IMR-90 (cell line): ENCODE measurements at regions not wholly inside any gene's neighbourhood (a gene's known extent, or its start where the extent isn't known, plus 50 kb on each side); places are given as distances from the start of the nearest gene placed in this dataset.

Experiments used
- ATAC-seq: fragments of 200-7000 bp; cut with Tn5 transposase; 2 replicates; pipeline ENCODE4 v1.9.1; 2020; ENCODE audit warnings: low read depth, mild to moderate bottlenecking, moderate library complexity
- BruUV-seq: library from RNA; stranded (reverse); fragments of 400-500 nt; replicated peaks from 2 replicates; lab custom pipeline; 2021; lab: Mats Ljungman, UMichigan
- CTCF ChIA-PET: fragments of 300-600 bp; formaldehyde crosslinking; extraction: SDS; loops from one replicate; lab custom pipeline; 2021; ENCODE audit warnings: antibody characterized with exemption; lab: Yijun Ruan, JAX
- POLR2A ChIA-PET: fragments of 300-600 bp; sonication (Branson Sonifier 250); formaldehyde crosslinking; loops from one replicate; lab custom pipeline; 2022; ENCODE audit warnings: antibody characterized with exemption; ENCODE audit not compliant: unreplicated experiment; lab: Charles Lee
- DNase-seq: peaks from one replicate; pipeline ENCODE4 v3.0.0; 2013
- H2AFZ ChIP-seq: replicated peaks from 2 replicates; pipeline ENCODE3; 2013; ENCODE audit warnings: low read length, mild to moderate bottlenecking; ENCODE audit not compliant: poor library complexity
- H2AK5ac ChIP-seq: 2 replicates; pipeline ENCODE4 v1.6.1; 2013; ENCODE audit warnings: low read depth, low read length, inconsistent platforms
- H2AK9ac ChIP-seq: replicated peaks from 2 replicates; pipeline ENCODE3; 2013; ENCODE audit warnings: mild to moderate bottlenecking, low read depth, low read length, moderate library complexity; ENCODE audit not compliant: poor library complexity
- H2BK120ac ChIP-seq: 2 replicates; pipeline ENCODE4 v1.6.1; 2013; ENCODE audit warnings: low read depth, low read length, inconsistent platforms
- H2BK15ac ChIP-seq: 3 replicates; pipeline ENCODE4 v1.6.1; 2013; ENCODE audit warnings: low read depth, low read length, inconsistent platforms
- H2BK20ac ChIP-seq: 2 replicates; pipeline ENCODE4 v1.6.1; 2013; ENCODE audit warnings: low read depth, mild to moderate bottlenecking, inconsistent platforms, low read length, moderate library complexity
- H2BK5ac ChIP-seq: 2 replicates; pipeline ENCODE4 v1.6.1; 2013; ENCODE audit warnings: mild to moderate bottlenecking, low read depth, low read length, inconsistent platforms; ENCODE audit not compliant: poor library complexity, severe bottlenecking
- H3K14ac ChIP-seq: replicated peaks from 2 replicates; pipeline ENCODE4 v1.6.1; 2013; ENCODE audit warnings: low read depth, low read length, inconsistent platforms
- H3K18ac ChIP-seq: 2 replicates; pipeline ENCODE4 v1.6.1; 2013; ENCODE audit warnings: low read depth, low read length, control low read depth
- H3K23ac ChIP-seq: 2 replicates; pipeline ENCODE4 v1.6.1; 2013; ENCODE audit warnings: low read depth, low read length, inconsistent platforms
- H3K27ac ChIP-seq: 2 replicates; pipeline ENCODE4 v1.5.1; 2013; ENCODE audit warnings: mild to moderate bottlenecking, control low read depth, low read length; ENCODE audit not compliant: insufficient read depth
- H3K27me3 ChIP-seq: 2 replicates; pipeline ENCODE4 v1.6.1; 2013; ENCODE audit warnings: low read length; ENCODE audit not compliant: control insufficient read depth, insufficient read depth
- H3K36me3 ChIP-seq: 2 replicates; pipeline ENCODE4 v1.6.1; 2013; ENCODE audit warnings: low read length, mixed read lengths; ENCODE audit not compliant: control insufficient read depth, insufficient read depth
- H3K4ac ChIP-seq: 2 replicates; pipeline ENCODE4 v1.6.1; 2013; ENCODE audit warnings: low read depth, low read length, inconsistent platforms
- H3K4me1 ChIP-seq: 2 replicates; pipeline ENCODE4 v1.6.1; 2013; ENCODE audit warnings: low read length, mixed read lengths; ENCODE audit not compliant: control insufficient read depth, insufficient read depth
- H3K4me2 ChIP-seq: 2 replicates; pipeline ENCODE4 v1.6.1; 2013; ENCODE audit warnings: low read depth, mild to moderate bottlenecking, control low read depth, low read length, moderate library complexity
- H3K4me3 ChIP-seq: 2 replicates; pipeline ENCODE4 v1.5.1; 2013; ENCODE audit warnings: low read depth, mild to moderate bottlenecking, control low read depth, low read length, moderate library complexity; ENCODE audit not compliant: insufficient read depth
- H3K56ac ChIP-seq: 2 replicates; pipeline ENCODE4 v1.6.1; 2013; ENCODE audit warnings: low read length, inconsistent platforms; ENCODE audit not compliant: insufficient read depth; ENCODE audit errors: extremely low read depth
- H3K79me1 ChIP-seq, 2 experiments: 2 replicates each; pipeline ENCODE4 v1.6.1; 2013; ENCODE audit warnings: low read length in 2 of 2, inconsistent platforms in 1 of 2, low read depth in 1 of 2
- H3K9ac ChIP-seq: 2 replicates; pipeline ENCODE4 v1.6.1; 2013; ENCODE audit warnings: low read depth, low read length, control low read depth
- H3K9me1 ChIP-seq: 2 replicates; pipeline ENCODE4 v1.6.1; 2013; ENCODE audit warnings: low read length, inconsistent platforms; ENCODE audit not compliant: insufficient read depth
- H3K9me3 ChIP-seq: 2 replicates; pipeline ENCODE4 v1.6.1; 2013; ENCODE audit warnings: low read length; ENCODE audit not compliant: control insufficient read depth, insufficient read depth
- H4K20me1 ChIP-seq: 2 replicates; pipeline ENCODE4 v1.6.1; 2013; ENCODE audit warnings: low read length, inconsistent platforms; ENCODE audit not compliant: insufficient read depth
- H4K5ac ChIP-seq: 2 replicates; pipeline ENCODE4 v1.6.1; 2013; ENCODE audit warnings: mild to moderate bottlenecking, low read depth, low read length, control low read depth
- H4K8ac ChIP-seq, 2 experiments: 2 replicates each; pipeline ENCODE4 v1.6.1; 2013; ENCODE audit warnings: low read depth in 2 of 2, low read length in 2 of 2, control low read depth in 1 of 2, inconsistent platforms in 1 of 2
- H4K91ac ChIP-seq: 2 replicates; pipeline ENCODE4 v1.6.1; 2013; ENCODE audit warnings: low read depth, low read length, inconsistent platforms; ENCODE audit not compliant: insufficient read depth
- BHLHE40 ChIP-seq: fragments of 150-350 bp; IDR thresholded peaks from 2 replicates; pipeline ENCODE4 v1.6.1; 2016; ENCODE audit warnings: mild to moderate bottlenecking, low read depth, low read length
- CEBPB ChIP-seq: IDR thresholded peaks from 2 replicates; pipeline ENCODE4 v1.6.1; 2012; ENCODE audit warnings: low read depth, low read length, improper control_type of control experiment
- FOS ChIP-seq: fragments of 150-350 bp; IDR thresholded peaks from 2 replicates; pipeline ENCODE4 v1.6.1; 2016; ENCODE audit warnings: low read depth, low read length
- MXI1 ChIP-seq: IDR thresholded peaks from 2 replicates; pipeline ENCODE4 v1.6.1; 2012; ENCODE audit warnings: low read depth, mild to moderate bottlenecking, low read length, moderate library complexity, borderline replicate concordance
- POLR2A ChIP-seq: IDR thresholded peaks from 2 replicates; pipeline ENCODE4 v1.6.1; 2012; ENCODE audit warnings: mild to moderate bottlenecking, low read depth, low read length
- RCOR1 ChIP-seq: IDR thresholded peaks from 2 replicates; pipeline ENCODE4 v1.6.1; 2012; ENCODE audit warnings: mild to moderate bottlenecking, low read length, improper control_type of control experiment; ENCODE audit not compliant: insufficient replicate concordance
- WGBS, 2 experiments: methylation state at CpG; one replicate each; pipeline versions ENCODE4 v1.1.5 to v1.1.7; 2013; ENCODE audit warnings: missing lambda C conversion rate in 2 of 2; ENCODE audit not compliant: insufficient read length in 1 of 2; ENCODE audit errors: extremely low coverage in 2 of 2; 5-methylcytosine and 5-hydroxymethylcytosine counted together
- dilution Hi-C: fragments of 300-500 bp; cut with HindIII; formaldehyde crosslinking; loops from one replicate; pipeline ENCODE4 v1.14.3; 2018; ENCODE audit warnings: low sequenced_read_pairs; ENCODE audit not compliant: unreplicated experiment
- in situ Hi-C: fragments of 300-500 bp; cut with MboI; formaldehyde crosslinking; loops from 3 replicates; pipeline ENCODE4 v1.14.3; 2019; ENCODE audit warnings: low sequenced_read_pairs, inconsistent platforms, mixed read lengths
- intact Hi-C: fragments of 100-400 bp; cut with micrococcal nuclease; formaldehyde crosslinking; loops from 2 replicates; pipeline ENCODE4 v1.10.0; 2022
- TF ChIP-seq, protein P1 (sequence below): fragments of 150-350 bp; IDR thresholded peaks from 2 replicates; pipeline ENCODE4 v1.6.1; 2016; ENCODE audit warnings: low read depth, mild to moderate bottlenecking, low read length, moderate library complexity, borderline replicate concordance
- TF ChIP-seq, protein P2 (sequence below): conservative IDR thresholded peaks from 2 replicates; pipeline ENCODE4 v1.5.1; 2012; ENCODE audit warnings: mild to moderate bottlenecking, low read depth, low read length, improper control_type of control experiment

DNA sequence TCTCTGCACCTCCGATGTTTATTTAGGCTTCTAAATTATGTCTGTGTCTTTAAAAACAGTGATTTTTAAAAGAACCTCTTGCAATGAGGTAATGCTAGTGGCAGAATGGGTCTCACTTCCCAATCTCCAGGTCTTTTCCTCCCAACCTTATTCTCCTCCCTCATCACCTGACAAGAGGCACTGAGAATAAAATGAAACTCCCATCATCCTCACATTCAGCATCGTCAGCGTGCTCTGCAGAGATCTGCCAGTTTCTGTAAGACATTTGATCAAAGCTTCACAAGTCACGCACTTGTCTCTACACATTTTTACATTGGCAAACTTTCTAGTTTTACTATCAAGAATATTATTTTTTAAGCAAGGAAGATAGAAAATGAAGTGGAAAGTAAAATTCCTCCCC, 420.5 kb downstream of the GABRB3 start:
- no TSS peak for BruUV-seq
- no peak for DNase-seq

More for the DNA sequence above, 420.5 kb downstream of the GABRB3 start:
- Histone ChIP-seq H3K9ac (no peak overlapping the region), H3K27ac (no peak overlapping the region), H3K4me2 (no peak overlapping the region), H3K9me1 (no peaks in the 10 kb centered on the region), H3K9me3 (peaks cover 13% of the 10 kb centered on the region), H2AK5ac (no peak overlapping the region), H2BK15ac (no peak overlapping the region), H3K27me3 (no peaks in the 10 kb centered on the region), H2BK120ac (no peak overlapping the region), H3K56ac (no peak overlapping the region), H3K14ac (no peak overlapping the region), H4K20me1 (no peaks in the 10 kb centered on the region), H4K5ac (no peak overlapping the region), H3K4me3 (no peak overlapping the region), H3K4ac (no peak overlapping the region), H2AK9ac (no peak overlapping the region), H2BK5ac (no peak overlapping the region), H2AFZ (no peak overlapping the region), H4K91ac (no peak overlapping the region), H2BK20ac (no peak overlapping the region), H3K18ac (no peak overlapping the region), H3K23ac (no peak overlapping the region), H3K79me1 (no peaks in the 10 kb centered on the region), H4K8ac (no peak overlapping the region), H3K4me1 (no peaks in the 10 kb centered on the region), H3K36me3 (no peaks in the 10 kb centered on the region)
- dilution Hi-C loops (no loop called here), intact Hi-C loops (no loop called here), in situ Hi-C loops (no loop called here)
- 86% methylated on average over 2 of the region's 4 CpGs; no CpG with 5 or more reads in 1 of the 2 experiments for WGBS, 2 experiments
- no peak for ATAC-seq
- POLR2A ChIA-PET = no interaction called here
- TF ChIP-seq, protein P1, sequence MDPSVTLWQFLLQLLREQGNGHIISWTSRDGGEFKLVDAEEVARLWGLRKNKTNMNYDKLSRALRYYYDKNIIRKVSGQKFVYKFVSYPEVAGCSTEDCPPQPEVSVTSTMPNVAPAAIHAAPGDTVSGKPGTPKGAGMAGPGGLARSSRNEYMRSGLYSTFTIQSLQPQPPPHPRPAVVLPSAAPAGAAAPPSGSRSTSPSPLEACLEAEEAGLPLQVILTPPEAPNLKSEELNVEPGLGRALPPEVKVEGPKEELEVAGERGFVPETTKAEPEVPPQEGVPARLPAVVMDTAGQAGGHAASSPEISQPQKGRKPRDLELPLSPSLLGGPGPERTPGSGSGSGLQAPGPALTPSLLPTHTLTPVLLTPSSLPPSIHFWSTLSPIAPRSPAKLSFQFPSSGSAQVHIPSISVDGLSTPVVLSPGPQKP = no peak
- no peak for TF ChIP-seq MXI1
- TF ChIP-seq BHLHE40 = no peak
- no peak for TF ChIP-seq RCOR1
- TF ChIP-seq, protein P2, sequence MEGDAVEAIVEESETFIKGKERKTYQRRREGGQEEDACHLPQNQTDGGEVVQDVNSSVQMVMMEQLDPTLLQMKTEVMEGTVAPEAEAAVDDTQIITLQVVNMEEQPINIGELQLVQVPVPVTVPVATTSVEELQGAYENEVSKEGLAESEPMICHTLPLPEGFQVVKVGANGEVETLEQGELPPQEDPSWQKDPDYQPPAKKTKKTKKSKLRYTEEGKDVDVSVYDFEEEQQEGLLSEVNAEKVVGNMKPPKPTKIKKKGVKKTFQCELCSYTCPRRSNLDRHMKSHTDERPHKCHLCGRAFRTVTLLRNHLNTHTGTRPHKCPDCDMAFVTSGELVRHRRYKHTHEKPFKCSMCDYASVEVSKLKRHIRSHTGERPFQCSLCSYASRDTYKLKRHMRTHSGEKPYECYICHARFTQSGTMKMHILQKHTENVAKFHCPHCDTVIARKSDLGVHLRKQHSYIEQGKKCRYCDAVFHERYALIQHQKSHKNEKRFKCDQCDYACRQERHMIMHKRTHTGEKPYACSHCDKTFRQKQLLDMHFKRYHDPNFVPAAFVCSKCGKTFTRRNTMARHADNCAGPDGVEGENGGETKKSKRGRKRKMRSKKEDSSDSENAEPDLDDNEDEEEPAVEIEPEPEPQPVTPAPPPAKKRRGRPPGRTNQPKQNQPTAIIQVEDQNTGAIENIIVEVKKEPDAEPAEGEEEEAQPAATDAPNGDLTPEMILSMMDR = no peak
- TF ChIP-seq POLR2A = no peak
- no peak for TF ChIP-seq FOS
- TF ChIP-seq CEBPB = no peak
- CTCF ChIA-PET = no interaction called here
